Heart right ventricle (tissue), 16 donors: ENCODE measurements at regions not wholly inside any gene's neighbourhood (a gene's known extent, or its start where the extent isn't known, plus 50 kb on each side); places are given as distances from the start of the nearest gene placed in this dataset.

Experiments used
- ATAC-seq, 8 donors: fragments of 200-7000 bp; cut with Tn5 transposase; one replicate each; pipeline ENCODE4 v1.9.1; 2020; ENCODE audit warnings: mild to moderate bottlenecking in 8 of 8, moderate library complexity in 8 of 8, moderate number of reproducible peaks in 1 of 8
- DNase-seq, 2 donors: peaks; one replicate each; pipeline ENCODE4 v3.0.0-alpha.2; 2020
- H3K27ac ChIP-seq, 10 donors: fragments of 200-600 bp; sonication (generic) in 2 of 10; one replicate each; pipeline versions ENCODE4 v1.5.0 to v1.8.0; 2020 to 2022; ENCODE audit warnings: mild to moderate bottlenecking in 3 of 10
- H3K27me3 ChIP-seq, 7 donors: fragments of 200-600 bp; one replicate each; pipeline ENCODE4 v1.8.0; 2021 to 2022; ENCODE audit warnings: mild to moderate bottlenecking in 2 of 7
- H3K36me3 ChIP-seq, 9 donors: fragments of 200-600 bp; sonication (generic) in 1 of 9; one replicate each; pipeline versions ENCODE4 v1.5.0 to v1.8.0; 2020 to 2022; ENCODE audit warnings: mild to moderate bottlenecking in 2 of 9
- H3K4me1 ChIP-seq, 9 donors: fragments of 200-600 bp; sonication (generic) in 1 of 9; one replicate each; pipeline versions ENCODE4 v1.5.0 to v1.8.0; 2020 to 2022; ENCODE audit warnings: mild to moderate bottlenecking in 4 of 9
- H3K4me3 ChIP-seq, 10 donors: fragments of 200-600 bp; sonication (generic) in 2 of 10; one replicate each; pipeline versions ENCODE4 v1.5.0 to v1.8.0; 2020 to 2022; ENCODE audit warnings: mild to moderate bottlenecking in 7 of 10, moderate library complexity in 2 of 10
- H3K9me3 ChIP-seq, 11 donors: fragments of 200-600 bp in 10 of 11; sonication (generic) in 2 of 11; one replicate each; pipeline versions ENCODE4 v1.5.0 to v1.8.0; 2013 to 2022; ENCODE audit warnings: mild to moderate bottlenecking in 2 of 11, control low read depth in 1 of 11, moderate library complexity in 1 of 11
- CTCF ChIP-seq, 9 donors: fragments of 200-600 bp; sonication (generic) in 2 of 9; IDR thresholded peaks; one replicate each; pipeline versions ENCODE4 v1.5.0 to v1.8.0; 2021 to 2022; ENCODE audit warnings: antibody characterized with exemption in 9 of 9, mild to moderate bottlenecking in 5 of 9, moderate library complexity in 1 of 9
- WGBS, 2 donors: extraction: QIAGEN DNeasy Blood & Tissue Kit; methylation state at CpG; one replicate each; pipeline ENCODE4 v1.1.7; 2013; ENCODE audit warnings: inconsistent platforms in 1 of 2; 5-methylcytosine and 5-hydroxymethylcytosine counted together
- intact Hi-C, 10 donors: fragments of 100-400 bp; cut with DNase I; formaldehyde crosslinking; loops; one replicate each; pipeline versions ENCODE4 v1.11.1 to v1.14.2; 2022
- donor health status: Arrhythmogenic right ventricular cardiomyopathy.
- donor health status: ischemic (EF 13 %, LVEDD 7.1; RV severe dilation, severe dysfunction).
- donor health status: healthy with polysubstance abuse.
- donor health status: DM: no; HTN: yes; CAD: no.
- donor health status: DM: no; HTN: no; CAD: no.
- donor health status: ischemic (EF 25% LVEDD 6.9; RV normal size, moderate dysfunction).
- donor health status: ischemic (EF 25% LVEDD 5.7; RV mildly dilated, moderate dysfunction).
- donor health status: healthy.
- donor health status: DM: yes; HTN: yes; CAD: no.
- donor health status: Ischemic cardiomyopathy.
- donor health status: ischemic (EF 35%, LVEDD 5.7; RV mildly dilated, moderate dysfunction).
- donor health status: nonischemic (EF 11% LVEDD 7.7; RV severe dilation, severe dysfunction).
- donor health status: DM: yes; HTN: yes; CAD: no.
- donor health status: PGD.
- donor health status: ischemic (EF 29% LVEDD 5.4; RV normal size, mild dysfunction).
- donor health status: nonischemic (EF 23%, LVEDD 6.1; RV moderate dilation, normal function).

- Histone ChIP-seq H3K27ac (no peak overlapping the region), H3K4me3 (no peak overlapping the region), H3K36me3 (no peaks in the 10 kb centered on the region), H3K27me3 (peaks cover 0 to 18% (median 0%) of the 10 kb centered on the region in 7 donors), H3K9me3 (no peaks in the 10 kb centered on the region), H3K4me1 (no peaks in the 10 kb centered on the region)
- no peak for TF ChIP-seq CTCF (IDR thresholded peaks at IDR 0.05)
- intact Hi-C loops, result loop anchor here in 1 of 10 donors (10.0 kb wide), 1 partner anchor 129 kb away; no protein-coding TSS in a partner anchor
- ATAC-seq, result no peak
- 80 to 85% methylated on average over 3 of the region's 3 CpGs for WGBS, 2 donors
- DNase-seq, result no peak
Observed at GRCh38 chr18:2313332-2313731, 258.0 kb downstream of the METTL4 start.

GRCh38 chr18:2316082-2316750 is 255.1 kb downstream of the METTL4 start:
- Histone ChIP-seq H3K4me1 (no peaks in the 10 kb centered on the region), H3K27me3 (peaks cover 0 to 9% (median 0%) of the 10 kb centered on the region in 7 donors), H3K27ac (no peak overlapping the region), H3K36me3 (no peaks in the 10 kb centered on the region), H3K9me3 (peaks cover 0 to 7% (median 0%) of the 10 kb centered on the region in 11 donors), H3K4me3 (no peak overlapping the region)
- no peak for DNase-seq
- TF ChIP-seq CTCF (IDR thresholded peaks at IDR 0.05), result no peak
- intact Hi-C loops, result loop anchor here in 1 of 10 donors (10.0 kb wide), 1 partner anchor 131 kb away; no protein-coding TSS in a partner anchor
- ATAC-seq, result no peak
- 73 to 76% methylated on average over 3 of the region's 3 CpGs for WGBS, 2 donors

GRCh38 chr18:2316751-2317696 is 254.3 kb downstream of the METTL4 start:
- DNase-seq (no peak), ATAC-seq (no peak)
- Histone ChIP-seq H3K27ac (no peak overlapping the region), H3K27me3 (peaks cover 0 to 9% (median 0%) of the 10 kb centered on the region in 7 donors), H3K4me3 (no peak overlapping the region), H3K9me3 (peaks cover 0 to 7% (median 0%) of the 10 kb centered on the region in 11 donors), H3K4me1 (no peaks in the 10 kb centered on the region), H3K36me3 (no peaks in the 10 kb centered on the region)
- WGBS, 2 donors, result 51 to 66% methylated on average over 5 of the region's 5 CpGs
- TF ChIP-seq CTCF (IDR thresholded peaks at IDR 0.05), result no peak
- intact Hi-C loops, result loop anchor here in 1 of 10 donors (10.0 kb wide), 1 partner anchor 132 kb away; no protein-coding TSS in a partner anchor

GRCh38 chr18:2324459-2324858 is 246.8 kb downstream of the METTL4 start:
- DNase-seq (no peak), ATAC-seq (no peak)
- intact Hi-C loops, result loop anchor here in 1 of 10 donors (10.0 kb wide), 1 partner anchor 60 kb away; no protein-coding TSS in a partner anchor
- Histone ChIP-seq H3K36me3 (no peaks in the 10 kb centered on the region), H3K27ac (no peak overlapping the region), H3K27me3 (peaks cover 0 to 17% (median 4%) of the 10 kb centered on the region in 7 donors), H3K9me3 (peaks cover 0 to 5% (median 0%) of the 10 kb centered on the region in 11 donors), H3K4me1 (peaks cover 0 to 2% (median 0%) of the 10 kb centered on the region in 9 donors), H3K4me3 (no peak overlapping the region)
- no peak for TF ChIP-seq CTCF (IDR thresholded peaks at IDR 0.05)
